ENCODE measurements at regions not wholly inside any gene's neighbourhood (a gene's known extent, or its start where the extent isn't known, plus 50 kb on each side); places are given as distances from the start of the nearest gene placed in this dataset.

GRCh38 chr3:25324954-25325655 is 103.0 kb upstream of the RARB start:
- DNase-seq, result no peak

- no peak for DNase-seq
These were observed 92.7 kb upstream of the RARB start for GRCh38 chr3:25335356-25335755.

GRCh38 chr3:25338158-25338725 is 89.8 kb upstream of the RARB start:
- DNase-seq, result no peak

- no peak for DNase-seq
These were observed 88.8 kb upstream of the RARB start for GRCh38 chr3:25339225-25339624.

GRCh38 chr3:25344670-25345069 is 83.4 kb upstream of the RARB start:
- DNase-seq, result no peak

GRCh38 chr3:25349095-25349494 is 79.0 kb upstream of the RARB start:
- no peak for DNase-seq

GRCh38 chr3:25349828-25350724 is 78.0 kb upstream of the RARB start:
- no peak for DNase-seq

- no peak for DNase-seq
These were observed 77.3 kb upstream of the RARB start for GRCh38 chr3:25350725-25351114.

GRCh38 chr3:25354071-25354470 is 74.0 kb upstream of the RARB start:
- DNase-seq, result no peak

GRCh38 chr3:25355034-25355885 is 72.8 kb upstream of the RARB start:
- no peak for DNase-seq

GRCh38 chr3:25355998-25356397 is 72.1 kb upstream of the RARB start:
- no peak for DNase-seq

- no peak for DNase-seq
These were observed 65.9 kb upstream of the RARB start for GRCh38 chr3:25362118-25362517.

GRCh38 chr3:25365636-25366035 is 62.4 kb upstream of the RARB start:
- no peak for DNase-seq

GRCh38 chr3:25367025-25367424 is 61.0 kb upstream of the RARB start:
- no peak for DNase-seq

GRCh38 chr3:25372167-25372566 is 55.9 kb upstream of the RARB start:
- DNase-seq, result no peak

GRCh38 chr3:25376340-25376739 is 51.7 kb upstream of the RARB start:
- no peak for DNase-seq

GRCh38 chr3:25377042-25377441 is 51.0 kb upstream of the RARB start:
- DNase-seq, result no peak

All from inflammatory macrophage treated with lipopolysaccharide for 4 hours (primary cell).